BE2C (cell line): ENCODE measurements at regions not wholly inside any gene's neighbourhood (a gene's known extent, or its start where the extent isn't known, plus 50 kb on each side); places are given as distances from the start of the nearest gene placed in this dataset.

Experiments
- DNase-seq: peaks from one replicate; pipeline ENCODE4 v3.0.0-alpha.2; 2020
- H3K27me3 ChIP-seq: fragments of 250-450 bp; sonication (Bioruptor Pico); 2 replicates; pipeline ENCODE4 v1.5.1; 2020; ENCODE audit warnings: mild to moderate bottlenecking
- H3K36me3 ChIP-seq: fragments of 250-450 bp; sonication (Bioruptor Pico); 2 replicates; pipeline ENCODE4 v1.5.1; 2020; ENCODE audit warnings: mild to moderate bottlenecking
- H3K4me1 ChIP-seq: fragments of 250-450 bp; sonication (Bioruptor Pico); 2 replicates; pipeline ENCODE4 v1.5.1; 2020
- H3K4me3 ChIP-seq: 2 replicates; pipeline ENCODE4 v1.5.1; 2011; ENCODE audit warnings: low read depth, low read length
- H3K9me3 ChIP-seq: fragments of 250-450 bp; sonication (Bioruptor Pico); 2 replicates; pipeline ENCODE4 v1.5.1; 2020
- CTCF ChIP-seq: IDR thresholded peaks from 2 replicates; pipeline ENCODE4 v1.5.1; 2012; ENCODE audit warnings: mild to moderate bottlenecking, low read depth, low read length

DNA sequence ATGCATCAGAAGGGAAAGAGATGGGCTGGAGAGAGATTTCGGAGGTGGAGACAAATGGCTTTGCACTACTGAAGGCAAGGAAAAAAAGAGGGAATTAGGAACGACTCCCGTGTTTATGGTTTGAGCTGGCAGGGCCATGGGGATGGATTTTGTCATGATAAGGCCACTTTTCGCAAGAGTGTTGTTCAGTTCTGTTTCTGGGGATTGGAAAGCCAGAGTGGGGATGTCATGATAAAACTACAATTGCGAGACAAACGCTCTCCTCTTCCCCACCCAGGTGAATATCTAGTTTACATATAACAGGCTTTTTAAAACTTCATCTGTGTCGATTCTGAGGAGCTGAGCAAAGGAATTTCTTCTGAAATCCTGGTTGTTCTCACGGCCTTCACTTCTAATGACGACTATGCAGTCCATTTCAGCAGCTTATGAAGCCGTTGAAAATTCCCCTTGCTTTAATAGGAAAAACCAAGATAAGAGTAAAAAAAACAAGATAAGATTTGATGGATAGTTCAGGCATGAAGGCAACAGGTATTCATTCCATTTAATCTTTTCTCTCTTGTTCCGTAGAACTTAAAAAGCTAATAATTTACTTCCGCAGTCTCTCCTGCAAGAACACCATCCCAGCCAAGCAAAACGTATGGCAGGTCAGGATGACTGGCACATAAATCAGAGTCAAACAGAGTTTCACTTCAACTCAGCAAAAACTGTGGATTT, 245.6 kb upstream of the PITRM1 start:
- Histone ChIP-seq H3K9me3 (no peaks in the 10 kb centered on the region), H3K4me1 (no peaks in the 10 kb centered on the region), H3K36me3 (no peaks in the 10 kb centered on the region), H3K27me3 (no peaks in the 10 kb centered on the region), H3K4me3 (no peak overlapping the region)
- TF ChIP-seq CTCF = no peak
- DNase-seq = no peak

GRCh38 chr10:3417096-3417495, 244.5 kb upstream of the PITRM1 start:
- no peaks in the 10 kb centered on the region for H3K27me3 ChIP-seq
- no peaks in the 10 kb centered on the region for H3K4me1 ChIP-seq
- no peaks in the 10 kb centered on the region for H3K36me3 ChIP-seq
- no peak overlapping the region for H3K4me3 ChIP-seq
- TF ChIP-seq CTCF = no peak
- DNase-seq = no peak
- no peaks in the 10 kb centered on the region for H3K9me3 ChIP-seq

DNA sequence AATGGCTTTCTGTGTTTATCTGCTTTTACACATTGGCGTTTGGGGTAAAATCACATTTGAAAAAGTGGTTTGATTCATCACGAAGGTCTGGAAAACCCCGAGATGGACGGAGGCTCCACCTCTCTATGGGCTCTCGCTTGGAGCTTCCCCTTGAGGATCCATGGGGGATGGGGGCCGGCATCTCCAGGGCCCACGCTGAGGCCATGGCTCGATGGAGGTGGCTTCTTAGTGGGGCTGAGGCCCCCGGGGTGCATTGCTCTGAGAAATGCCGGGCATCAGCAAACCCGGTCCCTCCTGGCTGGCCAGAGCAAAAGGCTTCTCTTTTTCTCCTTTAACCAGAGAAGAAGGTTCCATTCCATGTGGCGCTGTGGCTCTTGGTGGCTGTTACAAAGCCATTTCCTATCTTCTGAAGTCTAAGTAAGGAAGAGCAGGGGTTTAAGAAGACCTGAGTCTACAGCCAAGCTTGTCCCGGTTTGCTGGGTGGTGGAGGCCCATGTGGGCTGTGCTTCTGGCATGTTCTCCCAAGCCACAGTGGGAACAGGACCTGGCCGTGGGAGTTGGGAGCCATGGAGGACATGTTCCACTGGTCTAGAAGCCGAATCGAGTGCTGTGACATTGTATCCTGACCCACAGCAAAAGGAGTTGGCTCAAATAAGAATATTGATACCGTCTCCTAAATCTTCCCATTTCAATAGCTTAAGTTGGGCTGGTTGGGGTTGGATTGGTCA, 243.5 kb upstream of the PITRM1 start:
- no peaks in the 10 kb centered on the region; the same call in 1 of the 2 replicates for H3K9me3 ChIP-seq
- no peaks in the 10 kb centered on the region for H3K27me3 ChIP-seq
- H3K4me1 ChIP-seq = no peaks in the 10 kb centered on the region
- DNase-seq = no peak
- H3K36me3 ChIP-seq = no peaks in the 10 kb centered on the region
- no peak for TF ChIP-seq CTCF
- H3K4me3 ChIP-seq = no peak overlapping the region

GRCh38 chr10:3415038-3415736, 242.6 kb upstream of the PITRM1 start:
- H3K36me3 ChIP-seq = no peaks in the 10 kb centered on the region
- no peak overlapping the region for H3K4me3 ChIP-seq
- H3K4me1 ChIP-seq = no peaks in the 10 kb centered on the region
- no peaks in the 10 kb centered on the region; the same call in 1 of the 2 replicates for H3K9me3 ChIP-seq
- no peak for DNase-seq
- no peaks in the 10 kb centered on the region for H3K27me3 ChIP-seq
- no peak for TF ChIP-seq CTCF

GRCh38 chr10:3414667-3415023, 242.1 kb upstream of the PITRM1 start:
- Histone ChIP-seq H3K4me1 (no peaks in the 10 kb centered on the region), H3K36me3 (no peaks in the 10 kb centered on the region), H3K27me3 (no peaks in the 10 kb centered on the region), H3K9me3 (no peaks in the 10 kb centered on the region; the same call in 1 of the 2 replicates), H3K4me3 (no peak overlapping the region)
- TF ChIP-seq CTCF = no peak
- no peak for DNase-seq
